ENCODE measurements at regions not wholly inside any gene's neighbourhood (a gene's known extent, or its start where the extent isn't known, plus 50 kb on each side); places are given as distances from the start of the nearest gene placed in this dataset.

GRCh38 chr6:45741437-45742171, 274.1 kb downstream of the CLIC5 start:
- DNase-seq (ENCODE audit: low read depth in 2 of 2): no peak

DNA sequence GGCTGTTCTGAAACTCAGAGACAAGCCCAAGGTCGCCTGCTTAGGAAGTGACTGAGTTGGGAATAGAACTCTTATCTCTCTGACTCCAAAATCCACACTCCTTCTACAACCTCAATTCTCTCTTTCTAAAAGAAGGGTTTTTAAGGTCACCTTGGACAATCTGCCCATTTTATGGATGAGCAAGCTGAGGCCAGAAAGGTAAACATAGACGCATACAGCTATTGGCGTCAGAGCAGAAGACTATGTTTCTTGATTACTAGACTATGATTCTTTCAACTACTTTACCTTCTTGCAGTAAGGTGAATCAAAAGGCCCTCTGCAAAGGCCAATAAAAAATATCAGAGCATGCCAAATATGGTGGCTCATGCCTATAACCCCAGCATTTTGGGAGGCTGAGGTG, 276.6 kb downstream of the CLIC5 start:
- DNase-seq (ENCODE audit: low read depth in 2 of 2): no peak

DNA sequence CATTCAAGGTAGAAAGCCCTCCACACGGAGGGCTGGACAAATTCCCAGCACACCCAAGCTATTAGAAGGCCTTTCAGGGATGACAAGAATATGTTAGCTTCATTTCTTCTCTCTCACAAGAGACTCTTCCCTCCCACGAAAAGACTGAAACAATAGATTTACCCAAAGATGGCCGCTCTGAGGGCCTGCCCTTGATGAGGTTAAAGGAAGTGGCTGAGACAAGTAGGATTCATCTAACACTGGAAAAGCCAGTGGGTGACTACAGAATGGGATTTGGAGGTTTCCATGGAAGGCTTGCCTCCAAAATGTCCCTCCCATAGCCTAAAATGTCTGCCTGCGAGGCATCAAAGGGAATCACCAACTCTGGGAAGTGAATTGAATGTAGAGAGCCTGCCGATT, 277.6 kb downstream of the CLIC5 start:
- DNase-seq (ENCODE audit: low read depth in 2 of 2): no peak

- no peak for DNase-seq (ENCODE audit: low read depth in 2 of 2)
These were observed 278.2 kb downstream of the CLIC5 start for GRCh38 chr6:45737331-45738056.

DNA sequence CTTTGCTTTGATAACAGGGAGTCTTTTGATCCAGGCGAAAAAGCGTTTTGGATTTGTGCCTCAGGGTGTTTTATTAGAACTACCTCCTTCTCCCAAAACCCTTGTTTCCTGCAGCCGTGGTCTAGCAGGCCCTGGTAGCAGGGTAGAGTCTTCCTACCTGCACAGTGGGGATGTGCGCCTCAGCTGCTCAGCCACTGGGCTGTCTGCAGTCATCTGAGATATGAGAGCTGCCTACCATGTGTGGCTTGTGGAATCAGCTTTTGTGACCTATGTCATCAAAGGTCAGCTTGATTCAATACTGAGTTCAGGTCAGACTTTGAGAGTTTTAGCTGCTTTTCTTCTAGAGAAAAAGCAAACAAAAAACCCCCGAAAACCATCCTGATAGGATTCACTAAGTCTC, 279.5 kb downstream of the CLIC5 start:
- DNase-seq (ENCODE audit: low read depth in 2 of 2): no peak

DNA sequence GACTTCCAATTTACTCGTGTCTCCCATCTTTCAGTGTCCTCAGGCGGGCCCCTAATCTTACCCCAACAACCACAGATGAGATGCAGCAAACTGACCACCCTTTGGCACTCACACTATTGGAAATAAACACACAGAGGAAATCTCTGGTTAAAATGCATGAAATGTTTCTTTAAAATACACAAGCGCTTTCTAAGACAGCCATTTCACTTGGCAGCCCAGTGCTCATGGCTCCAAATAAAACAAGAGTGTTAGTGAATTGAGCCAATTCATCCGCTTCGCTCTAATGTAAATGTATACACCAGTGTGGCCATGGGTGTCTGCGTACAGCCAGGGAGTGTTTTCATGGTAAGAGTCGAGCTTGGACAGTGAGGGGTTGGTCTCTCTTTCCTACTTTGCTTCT, 282.9 kb downstream of the CLIC5 start:
- no peak for DNase-seq (ENCODE audit: low read depth in 2 of 2)

- DNase-seq (ENCODE audit: low read depth in 2 of 2): no peak
These were observed 285.4 kb downstream of the CLIC5 start for GRCh38 chr6:45730232-45730631.

DNA sequence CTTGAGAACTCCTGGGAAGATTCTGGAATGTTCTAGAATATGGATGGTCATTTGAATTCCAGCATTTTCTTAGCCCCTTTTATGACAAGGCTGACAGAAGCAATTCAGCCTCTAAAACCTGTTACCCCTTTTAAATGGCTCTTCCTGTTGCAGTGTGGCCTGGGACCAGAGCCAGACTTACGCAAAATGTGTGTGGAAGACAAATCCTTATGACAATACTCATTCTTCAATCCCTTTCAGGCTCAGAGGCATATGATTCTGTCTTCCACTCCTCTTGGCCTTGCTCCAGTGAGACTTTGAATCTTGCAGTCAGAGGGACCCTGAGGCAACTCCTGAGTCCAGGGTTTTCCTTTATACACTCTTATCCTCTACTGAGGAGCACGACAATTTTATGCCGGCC, 287.0 kb downstream of the CLIC5 start:
- no peak for DNase-seq (ENCODE audit: low read depth in 2 of 2)

- no peak for DNase-seq (ENCODE audit: low read depth in 2 of 2)
These were observed 287.7 kb downstream of the CLIC5 start for GRCh38 chr6:45727819-45728449.

- DNase-seq (ENCODE audit: low read depth in 2 of 2): no peak
These were observed 288.4 kb downstream of the CLIC5 start for GRCh38 chr6:45727228-45727627.

DNA sequence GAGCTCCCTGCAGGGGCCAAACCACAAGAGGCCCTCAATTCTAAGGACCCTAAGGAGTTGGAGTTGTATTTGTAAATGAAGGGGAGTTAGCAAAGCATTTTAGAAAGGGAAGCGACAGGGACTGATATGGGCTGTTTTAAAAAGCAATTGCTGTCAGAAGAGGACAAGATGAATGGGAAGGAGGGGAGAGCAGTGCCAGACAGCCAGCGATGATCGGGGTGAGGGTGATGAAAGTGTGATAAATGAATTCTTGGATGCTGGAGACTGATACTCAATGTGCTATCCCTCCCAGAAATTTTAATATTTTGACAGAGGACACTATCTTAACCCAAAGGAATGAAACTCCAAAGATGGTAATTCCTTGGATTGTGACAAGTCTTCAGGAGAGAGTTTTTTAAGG, 289.2 kb downstream of the CLIC5 start:
- DNase-seq (ENCODE audit: low read depth in 2 of 2): no peak

- no peak for DNase-seq (ENCODE audit: low read depth in 2 of 2)
These were observed 291.1 kb downstream of the CLIC5 start for GRCh38 chr6:45724511-45724910.

- DNase-seq (ENCODE audit: low read depth in 2 of 2): no peak
These were observed 291.6 kb downstream of the CLIC5 start for GRCh38 chr6:45724027-45724426.

GRCh38 chr6:45722876-45723275, 292.8 kb downstream of the CLIC5 start:
- no peak for DNase-seq (ENCODE audit: low read depth in 2 of 2)

DNA sequence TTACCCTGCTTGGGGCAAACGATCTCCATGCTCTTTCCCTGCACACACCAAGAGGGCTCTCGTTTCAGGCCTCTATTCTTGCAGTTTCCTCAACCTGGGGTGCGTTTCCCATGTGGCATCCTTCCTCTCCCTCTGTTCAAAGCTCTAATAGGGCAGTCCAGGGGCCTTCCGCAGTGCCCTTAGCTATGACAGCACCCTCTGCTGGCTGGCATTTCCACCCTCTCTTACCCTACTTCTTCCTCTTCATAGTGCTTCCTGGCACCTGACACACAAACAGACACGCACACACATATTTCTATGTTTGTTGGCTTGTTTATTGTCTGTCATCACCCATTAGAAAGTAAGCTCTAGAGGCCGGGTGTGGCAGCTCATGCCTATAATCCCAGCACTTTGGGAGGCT, 294.0 kb downstream of the CLIC5 start:
- no peak for DNase-seq (ENCODE audit: low read depth in 2 of 2)

- no peak for DNase-seq (ENCODE audit: low read depth in 2 of 2)
These were observed 296.8 kb downstream of the CLIC5 start for GRCh38 chr6:45718871-45719270.

DNA sequence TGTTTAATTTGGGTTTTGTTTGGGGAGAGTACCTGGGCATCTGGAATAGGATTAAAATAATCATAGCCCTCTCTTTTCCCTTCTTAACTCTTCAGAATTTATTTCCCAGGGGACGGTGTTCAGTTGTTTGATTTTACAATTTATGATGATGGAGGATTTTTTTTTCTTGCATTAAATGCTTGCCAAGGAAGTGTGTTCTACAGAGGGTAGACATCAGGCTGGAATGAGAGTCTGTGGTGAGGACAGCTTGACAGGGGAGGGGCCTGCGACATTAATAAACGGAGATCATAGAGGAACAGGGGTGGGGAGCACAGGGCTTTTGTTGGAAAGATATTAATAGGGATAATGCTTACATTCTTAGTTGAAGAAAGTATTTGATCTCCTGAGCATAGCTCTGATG, 297.5 kb downstream of the CLIC5 start:
- DNase-seq (ENCODE audit: low read depth in 2 of 2): no peak

GRCh38 chr6:45717715-45718114, 297.9 kb downstream of the CLIC5 start:
- DNase-seq (ENCODE audit: low read depth in 2 of 2): no peak

- DNase-seq (ENCODE audit: low read depth in 2 of 2): no peak
These were observed 298.6 kb downstream of the CLIC5 start for GRCh38 chr6:45717027-45717426.

DNA sequence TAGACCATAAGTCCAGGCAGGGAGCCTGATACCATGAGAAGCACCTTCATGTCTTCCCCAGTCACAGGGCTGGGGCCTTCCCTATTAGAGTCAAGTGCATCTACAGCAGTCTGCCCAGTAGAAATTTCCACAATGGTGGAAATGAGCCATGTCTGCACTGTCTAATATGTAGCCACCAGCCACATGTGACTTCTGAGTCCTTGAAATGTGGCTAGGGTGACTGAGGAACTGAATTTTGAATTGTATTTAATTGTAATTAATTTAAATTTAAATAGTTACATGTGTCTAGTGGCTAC, 300.2 kb downstream of the CLIC5 start:
- DNase-seq (ENCODE audit: low read depth in 2 of 2): no peak

DNA sequence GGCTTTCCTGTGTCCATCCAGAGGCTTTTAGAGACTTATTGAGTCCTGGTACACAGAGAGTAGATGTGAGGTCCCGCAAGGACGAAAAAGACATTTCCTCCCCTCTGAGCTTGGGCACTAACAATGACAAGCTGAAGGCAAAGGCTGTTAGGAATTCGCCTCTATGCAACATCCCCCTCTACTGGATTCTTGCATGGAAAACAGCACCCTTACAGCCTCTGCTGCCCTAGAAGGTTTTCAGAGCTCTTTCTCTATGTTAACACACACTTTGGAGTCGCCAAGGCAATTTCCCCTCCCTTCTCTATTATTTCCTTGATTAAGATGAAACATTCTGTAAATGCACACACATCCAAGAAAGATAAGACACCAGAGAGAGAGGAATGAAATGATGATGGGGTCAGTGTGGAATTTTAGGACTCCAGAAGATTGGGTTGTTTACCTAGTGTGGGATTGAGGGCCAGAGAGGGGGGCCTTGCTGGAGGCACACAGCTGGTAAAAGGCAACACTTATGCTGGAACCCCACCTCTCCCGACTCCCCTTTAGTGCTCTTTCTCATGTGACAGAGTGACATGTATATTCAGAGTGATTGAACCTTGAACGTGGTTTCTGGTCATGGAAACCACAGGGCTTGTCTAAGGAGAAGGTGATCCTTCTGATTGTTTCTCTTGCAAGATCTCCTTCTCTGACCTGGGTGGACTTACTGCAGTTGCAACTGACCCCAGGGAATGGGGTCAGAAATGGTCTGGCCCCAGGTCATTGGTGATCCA, 300.7 kb downstream of the CLIC5 start:
- DNase-seq (ENCODE audit: low read depth in 2 of 2): peak; percentile 9

DNA sequence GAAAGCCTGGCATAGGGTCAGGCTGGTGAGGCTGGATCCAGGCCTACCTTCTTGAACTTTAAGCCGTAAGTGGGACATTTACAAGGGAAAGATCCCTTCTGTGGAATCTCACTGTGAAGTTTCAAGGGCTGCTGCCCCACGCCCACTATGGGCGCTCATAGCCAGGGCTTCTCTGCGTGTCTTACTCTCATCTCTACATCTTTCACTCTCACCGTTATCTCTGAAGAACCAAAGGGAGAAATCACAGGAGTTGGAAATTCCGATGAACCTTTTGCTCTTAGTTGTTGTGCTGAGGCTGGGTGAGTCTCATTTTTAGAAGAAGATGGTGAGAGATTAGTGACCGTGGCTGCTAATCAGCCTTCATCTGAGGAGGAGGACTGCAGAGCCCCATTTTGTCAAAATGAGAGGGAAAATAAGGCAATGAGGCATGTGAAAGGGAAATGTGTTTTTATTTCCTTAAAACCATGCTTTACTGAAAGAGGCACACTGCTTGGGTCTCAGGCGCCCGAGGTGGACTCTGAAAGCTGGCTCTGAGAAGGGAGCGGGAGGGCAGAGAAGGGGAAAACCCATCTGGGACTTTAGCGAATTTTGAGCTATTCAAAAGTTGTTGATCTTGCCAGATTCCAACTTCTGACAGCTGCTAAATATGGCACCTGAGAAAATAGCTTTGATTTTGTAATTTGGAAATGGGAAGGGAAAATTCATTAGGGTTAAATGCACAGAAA, 301.5 kb downstream of the CLIC5 start:
- DNase-seq (ENCODE audit: low read depth in 2 of 2): no peak
